ENCODE measurements at regions not wholly inside any gene's neighbourhood (a gene's known extent, or its start where the extent isn't known, plus 50 kb on each side); places are given as distances from the start of the nearest gene placed in this dataset.

- TF ChIP-seq CTCF (IDR thresholded peaks at IDR 0.05) (no peak), POLR2AphosphoS5 (IDR thresholded peaks at IDR 0.05) (no peak), EP300 (IDR thresholded peaks at IDR 0.05; ENCODE audit: low read depth) (no peak)
Measured at GRCh38 chr6:105839266-105839665, 246.9 kb upstream of the PRDM1 start.

Data from transverse colon (tissue), 4 donors.